Adrenal gland (tissue), 5 donors: ENCODE measurements at regions not wholly inside any gene's neighbourhood (a gene's known extent, or its start where the extent isn't known, plus 50 kb on each side); places are given as distances from the start of the nearest gene placed in this dataset.

Source experiments
- POLR2A ChIP-seq, 2 donors: fragments of 450-650 bp; IDR thresholded peaks; one replicate each; pipeline ENCODE4 v1.6.1; 2017; ENCODE audit warnings: antibody characterized with exemption in 2 of 2, mild to moderate bottlenecking in 2 of 2, moderate library complexity in 1 of 2
- TF ChIP-seq, protein P1 (sequence below), 6 experiments: fragments of 450-650 bp in 4 of 6; fragments of 200-600 bp in 2 of 6; sonication (generic) in 1 of 6; IDR thresholded peaks; 1 replicate in 5 of 6; 2 replicates in 1 of 6; pipeline versions ENCODE4 v1.5.1 to v1.8.0; 2016 to 2021; ENCODE audit warnings: antibody characterized with exemption in 6 of 6, mild to moderate bottlenecking in 2 of 6, moderate library complexity in 1 of 6
- donor health status: DM: no; HTN: no; CAD: no.

DNA sequence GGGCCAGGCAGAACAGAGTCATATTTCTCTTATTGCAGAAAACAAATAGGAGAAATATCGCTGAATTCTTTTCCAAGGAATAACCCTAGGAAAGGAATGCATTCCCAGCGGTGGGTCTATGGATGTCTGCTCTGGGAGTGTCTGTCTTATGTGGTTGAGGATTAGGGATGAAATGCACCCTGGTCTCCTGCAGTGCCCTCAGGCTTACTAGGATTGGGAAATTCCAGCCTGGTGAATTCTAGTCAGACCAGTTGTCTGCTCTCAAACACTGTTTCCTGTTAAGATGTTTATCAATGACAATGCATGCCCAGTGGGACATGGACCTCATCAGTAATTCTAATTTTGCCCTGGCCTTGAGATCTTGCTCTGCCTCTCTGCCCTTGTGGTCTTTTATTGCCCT is 136.1 kb upstream of the ELAVL2 start:
- TF ChIP-seq, protein P1, sequence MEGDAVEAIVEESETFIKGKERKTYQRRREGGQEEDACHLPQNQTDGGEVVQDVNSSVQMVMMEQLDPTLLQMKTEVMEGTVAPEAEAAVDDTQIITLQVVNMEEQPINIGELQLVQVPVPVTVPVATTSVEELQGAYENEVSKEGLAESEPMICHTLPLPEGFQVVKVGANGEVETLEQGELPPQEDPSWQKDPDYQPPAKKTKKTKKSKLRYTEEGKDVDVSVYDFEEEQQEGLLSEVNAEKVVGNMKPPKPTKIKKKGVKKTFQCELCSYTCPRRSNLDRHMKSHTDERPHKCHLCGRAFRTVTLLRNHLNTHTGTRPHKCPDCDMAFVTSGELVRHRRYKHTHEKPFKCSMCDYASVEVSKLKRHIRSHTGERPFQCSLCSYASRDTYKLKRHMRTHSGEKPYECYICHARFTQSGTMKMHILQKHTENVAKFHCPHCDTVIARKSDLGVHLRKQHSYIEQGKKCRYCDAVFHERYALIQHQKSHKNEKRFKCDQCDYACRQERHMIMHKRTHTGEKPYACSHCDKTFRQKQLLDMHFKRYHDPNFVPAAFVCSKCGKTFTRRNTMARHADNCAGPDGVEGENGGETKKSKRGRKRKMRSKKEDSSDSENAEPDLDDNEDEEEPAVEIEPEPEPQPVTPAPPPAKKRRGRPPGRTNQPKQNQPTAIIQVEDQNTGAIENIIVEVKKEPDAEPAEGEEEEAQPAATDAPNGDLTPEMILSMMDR (IDR thresholded peaks at IDR 0.05) = no peak
- no peak for TF ChIP-seq POLR2A (IDR thresholded peaks at IDR 0.05)
